HG03103 (cell line): ENCODE measurements at regions not wholly inside any gene's neighbourhood (a gene's known extent, or its start where the extent isn't known, plus 50 kb on each side); places are given as distances from the start of the nearest gene placed in this dataset.

Experiments
- ATAC-seq: cut with Tn5 transposase; IDR thresholded peaks from one replicate; pipeline ENCODE4 v1.9.1; 2021; ENCODE audit warnings: low read depth; ENCODE audit not compliant: unreplicated experiment

- ATAC-seq = no peak
Measured at GRCh38 chr4:180768610-180769009, 1474.6 kb upstream of the TENM3 start.

- ATAC-seq = no peak
Measured at GRCh38 chr4:180769791-180770190, 1473.4 kb upstream of the TENM3 start.

- no peak for ATAC-seq
Measured at GRCh38 chr4:180770265-180770664, 1472.9 kb upstream of the TENM3 start.

- no peak for ATAC-seq
Measured at GRCh38 chr4:180784940-180785339, 1458.3 kb upstream of the TENM3 start.

GRCh38 chr4:180788729-180789128 is 1454.5 kb upstream of the TENM3 start:
- ATAC-seq = no peak

GRCh38 chr4:180789929-180790328 is 1453.3 kb upstream of the TENM3 start:
- ATAC-seq = no peak

GRCh38 chr4:180790471-180790870 is 1452.7 kb upstream of the TENM3 start:
- no peak for ATAC-seq

GRCh38 chr4:180792541-180792940 is 1450.7 kb upstream of the TENM3 start:
- no peak for ATAC-seq

GRCh38 chr4:180794333-180794732 is 1448.9 kb upstream of the TENM3 start:
- no peak for ATAC-seq

- ATAC-seq = no peak
Measured at GRCh38 chr4:180798036-180798577, 1445.1 kb upstream of the TENM3 start.

GRCh38 chr4:180799798-180800197 is 1443.4 kb upstream of the TENM3 start:
- no peak for ATAC-seq

- no peak for ATAC-seq
Measured at GRCh38 chr4:180805101-180805500, 1438.1 kb upstream of the TENM3 start.

- no peak for ATAC-seq
Measured at GRCh38 chr4:180808862-180809261, 1434.3 kb upstream of the TENM3 start.

- no peak for ATAC-seq
Measured at GRCh38 chr4:180809439-180809838, 1433.8 kb upstream of the TENM3 start.

- ATAC-seq = no peak
Measured at GRCh38 chr4:180810581-180810980, 1432.6 kb upstream of the TENM3 start.

GRCh38 chr4:180811556-180811955 is 1431.6 kb upstream of the TENM3 start:
- ATAC-seq = no peak

GRCh38 chr4:180812783-180813182 is 1430.4 kb upstream of the TENM3 start:
- no peak for ATAC-seq

GRCh38 chr4:180814875-180815417 is 1428.3 kb upstream of the TENM3 start:
- no peak for ATAC-seq

GRCh38 chr4:180817529-180817928 is 1425.7 kb upstream of the TENM3 start:
- no peak for ATAC-seq

- no peak for ATAC-seq
Measured at GRCh38 chr4:180823108-180823507, 1420.1 kb upstream of the TENM3 start.

- ATAC-seq = no peak
Measured at GRCh38 chr4:180827232-180828009, 1415.8 kb upstream of the TENM3 start.

- no peak for ATAC-seq
Measured at GRCh38 chr4:180828455-180829018, 1414.7 kb upstream of the TENM3 start.
